ENCODE measurements at regions not wholly inside any gene's neighbourhood (a gene's known extent, or its start where the extent isn't known, plus 50 kb on each side); places are given as distances from the start of the nearest gene placed in this dataset.

DNA sequence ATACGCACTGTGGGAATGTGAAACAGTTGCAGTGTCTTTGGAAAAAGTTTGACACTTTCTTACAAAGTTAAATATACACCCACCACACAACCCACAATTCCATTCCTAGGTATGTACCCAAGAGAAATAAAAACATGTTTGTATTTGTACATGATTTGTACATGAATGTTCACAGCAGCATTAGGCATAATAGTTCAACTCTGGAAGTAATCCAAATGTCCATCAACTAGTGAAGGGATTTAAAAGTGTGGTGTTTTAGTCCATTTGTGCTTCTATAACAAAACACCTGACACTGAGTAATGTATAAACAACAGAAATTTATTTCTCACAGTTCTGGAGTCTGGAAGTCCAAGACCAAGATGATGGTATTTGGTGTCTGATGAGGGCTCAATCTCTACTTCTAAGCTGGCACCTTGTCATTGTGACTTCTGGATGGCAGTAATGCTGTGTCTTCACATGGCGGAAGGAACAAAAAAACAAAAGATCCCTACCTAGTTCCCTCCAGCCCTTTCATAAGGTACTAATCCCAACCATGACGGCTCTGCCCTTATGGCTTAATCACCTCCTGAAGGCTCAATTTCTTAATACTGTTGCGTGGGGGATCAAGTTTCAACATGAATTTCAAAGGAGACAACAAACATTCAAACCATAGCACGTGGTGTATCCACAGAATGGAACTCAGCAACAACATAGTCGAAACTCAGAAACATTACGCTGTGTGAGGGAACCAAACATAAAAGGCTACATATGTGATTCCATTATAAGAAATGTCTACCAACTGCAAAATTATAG is 120.5 kb downstream of the AQP9 start:
- intact Hi-C loops (cut with micrococcal nuclease) = no loop called here

DNA sequence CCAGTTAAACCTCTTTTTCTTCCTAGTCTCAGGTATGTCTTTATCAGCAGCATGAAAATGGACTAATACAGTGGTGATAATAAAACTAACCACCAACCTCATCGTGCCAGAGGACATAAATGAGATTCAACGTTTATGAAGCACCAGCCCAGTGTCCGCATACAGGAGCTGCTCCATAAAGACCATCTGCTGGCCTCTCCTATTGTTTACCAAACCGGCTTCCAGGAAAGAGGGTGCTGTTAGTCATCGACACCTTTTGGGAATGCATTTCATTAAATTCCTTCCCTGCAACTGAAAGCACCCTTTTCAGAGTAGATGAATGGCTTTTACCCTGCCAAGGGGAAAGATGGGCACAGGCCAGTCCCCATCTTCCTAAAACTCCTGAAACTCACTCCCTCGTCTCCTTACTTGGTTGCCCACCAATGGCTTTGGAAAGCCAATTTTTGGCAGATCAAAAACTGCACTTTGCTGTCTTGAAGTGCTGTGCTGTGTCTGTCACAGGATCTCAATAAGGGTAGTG is 122.1 kb downstream of the AQP9 start:
- TF ChIP-seq CTCF (IDR thresholded peaks at IDR 0.05; ENCODE audit: borderline replicate concordance) = no peak
- H3K9me3 ChIP-seq (replicated peaks) = peaks cover 5% of the 10 kb centered on the region
- no peak overlapping the region for H3K4me3 ChIP-seq
- H3K4me1 ChIP-seq = peaks cover 17% of the 10 kb centered on the region
- peak overlapping the region; percentile 82 for H3K27ac ChIP-seq (replicated peaks)
- no peaks in the 10 kb centered on the region for H3K36me3 ChIP-seq
- DNase-seq = no peak
- no peaks in the 10 kb centered on the region for H3K27me3 ChIP-seq (ENCODE audit: low read depth)
- intact Hi-C loops (cut with micrococcal nuclease) = no loop called here

More for the DNA sequence above, 120.5 kb downstream of the AQP9 start:
- TF ChIP-seq CTCF (IDR thresholded peaks at IDR 0.05; ENCODE audit: borderline replicate concordance) = no peak
- peaks cover 17% of the 10 kb centered on the region for H3K4me1 ChIP-seq
- H3K9me3 ChIP-seq (replicated peaks) = peaks cover 13% of the 10 kb centered on the region
- no peaks in the 10 kb centered on the region for H3K36me3 ChIP-seq
- H3K4me3 ChIP-seq = no peak overlapping the region
- no peaks in the 10 kb centered on the region for H3K27me3 ChIP-seq (ENCODE audit: low read depth)
- no peak for DNase-seq
- no peak overlapping the region for H3K27ac ChIP-seq (replicated peaks)

GRCh38 chr15:58260725-58261267 is 122.6 kb downstream of the AQP9 start:
- no peak overlapping the region for H3K4me3 ChIP-seq
- peaks cover 17% of the 10 kb centered on the region for H3K4me1 ChIP-seq
- no peaks in the 10 kb centered on the region for H3K36me3 ChIP-seq
- H3K27ac ChIP-seq (replicated peaks) = peak overlapping the region; percentile 82
- H3K27me3 ChIP-seq (ENCODE audit: low read depth) = no peaks in the 10 kb centered on the region
- peak; percentile 67 for DNase-seq
- peaks cover under 1% of the 10 kb centered on the region for H3K9me3 ChIP-seq (replicated peaks)
- no peak for TF ChIP-seq CTCF (IDR thresholded peaks at IDR 0.05; ENCODE audit: borderline replicate concordance)
- intact Hi-C loops (cut with micrococcal nuclease) = no loop called here

- no peaks in the 10 kb centered on the region for H3K36me3 ChIP-seq
- H3K27ac ChIP-seq (replicated peaks) = peak overlapping the region; percentile 82
- no peaks in the 10 kb centered on the region for H3K9me3 ChIP-seq (replicated peaks)
- no peak for DNase-seq
- TF ChIP-seq CTCF (IDR thresholded peaks at IDR 0.05; ENCODE audit: borderline replicate concordance) = no peak
- H3K27me3 ChIP-seq (ENCODE audit: low read depth) = no peaks in the 10 kb centered on the region
- peaks cover 17% of the 10 kb centered on the region for H3K4me1 ChIP-seq
- intact Hi-C loops (cut with micrococcal nuclease) = no loop called here
- no peak overlapping the region for H3K4me3 ChIP-seq
These were observed 123.2 kb downstream of the AQP9 start for GRCh38 chr15:58261368-58261767.

DNA sequence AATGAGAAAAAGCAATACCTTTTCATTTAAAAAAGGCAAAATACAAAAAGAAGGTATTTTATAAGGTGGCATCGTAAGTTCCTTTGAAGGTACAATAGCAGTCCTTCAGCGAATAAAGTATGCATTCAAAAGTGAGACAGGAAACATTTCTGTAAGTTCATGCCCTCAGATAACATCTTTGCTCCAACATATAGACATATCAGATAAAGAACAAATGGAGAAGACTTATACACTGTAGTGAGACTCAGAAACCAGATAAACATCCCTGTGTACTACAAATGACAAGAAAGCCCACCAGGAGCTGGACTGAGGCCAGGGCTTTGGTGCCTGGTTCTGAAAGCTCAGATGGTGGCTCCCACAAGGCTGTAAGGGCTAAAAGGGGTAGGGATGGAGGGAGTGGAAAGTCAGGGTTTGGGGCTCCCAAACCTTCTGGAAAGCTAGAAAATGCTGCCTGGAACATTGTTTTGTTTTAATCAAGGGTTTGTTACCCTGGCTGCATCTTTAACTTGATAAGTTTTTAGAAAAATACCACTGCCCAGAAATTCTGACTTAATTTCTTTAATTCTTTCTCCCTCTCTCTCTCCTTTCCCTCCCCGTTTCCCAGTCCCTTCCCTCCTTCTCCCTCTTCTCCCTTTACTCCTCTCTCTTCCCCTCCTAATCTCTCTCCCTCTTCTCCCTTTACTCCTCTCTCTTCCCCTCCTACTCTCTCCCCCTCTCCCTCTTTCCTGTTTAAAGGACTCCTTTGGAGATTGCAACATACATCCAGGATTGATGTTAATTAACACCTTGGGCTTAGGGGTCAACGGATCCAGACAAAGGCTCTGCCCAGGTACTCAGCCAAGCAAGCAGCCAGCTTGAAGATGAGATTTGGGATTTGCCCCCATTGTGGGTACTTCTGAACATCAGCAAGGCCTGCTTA is 126.1 kb downstream of the AQP9 start:
- H3K27me3 ChIP-seq (ENCODE audit: low read depth) = no peaks in the 10 kb centered on the region
- no peak for DNase-seq
- H3K4me1 ChIP-seq = peaks cover 17% of the 10 kb centered on the region
- no peak for TF ChIP-seq CTCF (IDR thresholded peaks at IDR 0.05; ENCODE audit: borderline replicate concordance)
- H3K27ac ChIP-seq (replicated peaks) = no peak overlapping the region
- intact Hi-C loops (cut with micrococcal nuclease) = no loop called here
- H3K36me3 ChIP-seq = no peaks in the 10 kb centered on the region
- no peak overlapping the region for H3K4me3 ChIP-seq
- H3K9me3 ChIP-seq (replicated peaks) = no peaks in the 10 kb centered on the region
